ENCODE measurements at regions not wholly inside any gene's neighbourhood (a gene's known extent, or its start where the extent isn't known, plus 50 kb on each side); places are given as distances from the start of the nearest gene placed in this dataset.

GRCh38 chr2:156112323-156112722, 220.2 kb downstream of the NR4A2 start:
- DNase-seq (ENCODE audit: low spot score) = no peak
- intact Hi-C loops (cut with DNase I) = no loop called here

GRCh38 chr2:156110890-156111289, 221.6 kb downstream of the NR4A2 start:
- DNase-seq (ENCODE audit: low spot score) = no peak
- intact Hi-C loops (cut with DNase I) = no loop called here

- DNase-seq (ENCODE audit: low spot score) = no peak
- intact Hi-C loops (cut with DNase I) = no loop called here
Measured at GRCh38 chr2:156099382-156099781, 233.1 kb downstream of the NR4A2 start.

GRCh38 chr2:156098506-156098905, 234.0 kb downstream of the NR4A2 start:
- intact Hi-C loops (cut with DNase I) = no loop called here
- DNase-seq (ENCODE audit: low spot score) = no peak

GRCh38 chr2:156088587-156088986, 243.9 kb downstream of the NR4A2 start:
- no peak for DNase-seq (ENCODE audit: low spot score)
- intact Hi-C loops (cut with DNase I) = no loop called here

GRCh38 chr2:156087875-156088274, 244.6 kb downstream of the NR4A2 start:
- intact Hi-C loops (cut with DNase I) = no loop called here
- no peak for DNase-seq (ENCODE audit: low spot score)

GRCh38 chr2:156083763-156084493, 248.6 kb downstream of the NR4A2 start:
- intact Hi-C loops (cut with DNase I) = no loop called here
- DNase-seq (ENCODE audit: low spot score) = no peak

- DNase-seq (ENCODE audit: low spot score) = no peak
- intact Hi-C loops (cut with DNase I) = no loop called here
Measured at GRCh38 chr2:156079845-156080244, 252.7 kb downstream of the NR4A2 start.

GRCh38 chr2:156077041-156077742, 255.3 kb downstream of the NR4A2 start:
- no peak for DNase-seq (ENCODE audit: low spot score)
- intact Hi-C loops (cut with DNase I) = no loop called here

- no peak for DNase-seq (ENCODE audit: low spot score)
- intact Hi-C loops (cut with DNase I) = no loop called here
Measured at GRCh38 chr2:156065912-156066311, 266.6 kb downstream of the NR4A2 start.

GRCh38 chr2:156064540-156064939, 268.0 kb downstream of the NR4A2 start:
- no peak for DNase-seq (ENCODE audit: low spot score)

GRCh38 chr2:156057647-156058046, 274.9 kb downstream of the NR4A2 start:
- no peak for DNase-seq (ENCODE audit: low spot score)
- intact Hi-C loops (cut with DNase I) = no loop called here

More at GRCh38 chr2:156064540-156064939, 268.0 kb downstream of the NR4A2 start:
- intact Hi-C loops (cut with DNase I) = no loop called here

GRCh38 chr2:156054983-156055382, 277.5 kb downstream of the NR4A2 start:
- intact Hi-C loops (cut with DNase I) = no loop called here
- no peak for DNase-seq (ENCODE audit: low spot score)

GRCh38 chr2:156046900-156047299, 285.6 kb downstream of the NR4A2 start:
- no peak for DNase-seq (ENCODE audit: low spot score)
- intact Hi-C loops (cut with DNase I) = no loop called here

- no peak for DNase-seq (ENCODE audit: low spot score)
- intact Hi-C loops (cut with DNase I) = no loop called here
Measured at GRCh38 chr2:156042895-156043294, 289.6 kb downstream of the NR4A2 start.

GRCh38 chr2:156038021-156038420, 294.5 kb downstream of the NR4A2 start:
- DNase-seq (ENCODE audit: low spot score) = no peak

GRCh38 chr2:156037482-156037881, 295.0 kb downstream of the NR4A2 start:
- no peak for DNase-seq (ENCODE audit: low spot score)
- intact Hi-C loops (cut with DNase I) = no loop called here

More at GRCh38 chr2:156038021-156038420, 294.5 kb downstream of the NR4A2 start:
- intact Hi-C loops (cut with DNase I) = no loop called here

GRCh38 chr2:156031121-156031520, 301.4 kb downstream of the NR4A2 start:
- intact Hi-C loops (cut with DNase I) = no loop called here
- DNase-seq (ENCODE audit: low spot score) = no peak

- no peak for DNase-seq (ENCODE audit: low spot score)
- intact Hi-C loops (cut with DNase I) = no loop called here
Measured at GRCh38 chr2:156023229-156023869, 309.2 kb downstream of the NR4A2 start.

Data from posterior vena cava (tissue), 2 donors.